Tibial nerve (tissue), 3 donors: ENCODE measurements at regions not wholly inside any gene's neighbourhood (a gene's known extent, or its start where the extent isn't known, plus 50 kb on each side); places are given as distances from the start of the nearest gene placed in this dataset.

Experiments
- CTCF ChIP-seq, 5 experiments: fragments of 200-600 bp in 3 of 5; fragments of 450-650 bp in 2 of 5; sonication (generic) in 3 of 5; IDR thresholded peaks; one replicate each; pipeline ENCODE4 v1.5.1; 2016 to 2019; ENCODE audit warnings: antibody characterized with exemption in 5 of 5, mild to moderate bottlenecking in 3 of 5, moderate library complexity in 2 of 5
- POLR2A ChIP-seq, 2 donors: fragments of 450-650 bp; IDR thresholded peaks; one replicate each; pipeline ENCODE4 v1.6.1; 2017; ENCODE audit warnings: antibody characterized with exemption in 2 of 2, mild to moderate bottlenecking in 2 of 2, moderate library complexity in 2 of 2

GRCh38 chr13:21924958-21925357 is 254.1 kb downstream of the FGF9 start:
- TF ChIP-seq CTCF (IDR thresholded peaks at IDR 0.05) (no peak), POLR2A (IDR thresholded peaks at IDR 0.05) (no peak)
